ENCODE measurements at regions not wholly inside any gene's neighbourhood (a gene's known extent, or its start where the extent isn't known, plus 50 kb on each side); places are given as distances from the start of the nearest gene placed in this dataset.

- Histone ChIP-seq H3K79me1 (ENCODE audit: low read depth, low read length) (no peaks in the 10 kb centered on the region), H2BK120ac (replicated peaks; ENCODE audit: low read depth, low read length) (no peak overlapping the region), H2BK20ac (ENCODE audit: low read length) (no peak overlapping the region), H3K23me2 (ENCODE audit: low read depth, low read length) (no peaks in the 10 kb centered on the region), H3K14ac (ENCODE audit: insufficient read length) (no peak overlapping the region), H4K8ac (ENCODE audit: extremely low read depth, insufficient read depth, low read length) (no peak overlapping the region), H3K4me2 (ENCODE audit: insufficient read depth in 1 of 2, low read depth in 2 of 2, low read length in 2 of 2) (no peak overlapping the region), H3K4me1 (replicated peaks in 1 of 4; ENCODE audit: control insufficient read depth in 3 of 4, insufficient read depth in 4 of 4, low read length in 3 of 4) (no peaks in the 10 kb centered on the region), H3K18ac (ENCODE audit: extremely low read depth, low read length) (no peak overlapping the region), H2BK5ac (ENCODE audit: low read depth, low read length) (no peak overlapping the region), H4K20me1 (replicated peaks in 1 of 2; ENCODE audit: control insufficient read depth in 1 of 2, insufficient read depth in 2 of 2, low read length in 2 of 2) (no peaks in the 10 kb centered on the region), H3K27ac (ENCODE audit: low read depth, low read length) (no peak overlapping the region), H2AK5ac (ENCODE audit: low read depth, low read length) (no peak overlapping the region), H3K27me3 (replicated peaks in 1 of 4; ENCODE audit: control insufficient read depth in 3 of 4, extremely low read depth in 1 of 4, insufficient read depth in 3 of 4, low read length in 3 of 4) (peaks cover 0 to 1% (median 0%) of the 10 kb centered on the region in 4 experiments; a peak in 1 of 7 replicates), H3K79me2 (ENCODE audit: control insufficient read depth in 1 of 2, insufficient read depth in 2 of 2, low read length in 2 of 2) (no peaks in the 10 kb centered on the region), H3K4ac (replicated peaks; ENCODE audit: insufficient read length, low read depth, low read length) (no peak overlapping the region), H2AFZ (ENCODE audit: low read length) (0 out of 2 replicates have a peak overlapping the region, but pooled peaks have one; percentile 15), H3K23ac (ENCODE audit: insufficient read length) (no peak overlapping the region), H3K36me3 (ENCODE audit: control insufficient read depth in 2 of 4, insufficient read depth in 4 of 4, low read length in 3 of 4) (no peaks in the 10 kb centered on the region), H3K4me3 (ENCODE audit: extremely low read depth in 1 of 4, insufficient read depth in 2 of 4, low read depth in 3 of 4, low read length in 4 of 4) (no peak overlapping the region), H4K5ac (ENCODE audit: insufficient read length, low read depth, low read length) (no peak overlapping the region), H4K91ac (replicated peaks; ENCODE audit: insufficient read length, low read length) (no peak overlapping the region), H3K56ac (replicated peaks; ENCODE audit: insufficient read length, low read depth, low read length) (no peak overlapping the region), H3K9ac (replicated peaks in 1 of 4; ENCODE audit: extremely low read depth in 1 of 4, low read depth in 3 of 4, low read length in 3 of 4) (no peak overlapping the region), H2BK15ac (ENCODE audit: low read length) (no peak overlapping the region), H2BK12ac (ENCODE audit: low read depth, low read length) (no peak overlapping the region), H3K9me3 (ENCODE audit: insufficient read depth in 2 of 2, low read depth in 1 of 2, low read length in 1 of 2) (no peaks in the 10 kb centered on the region)
- TF ChIP-seq ASH2L (IDR thresholded peaks at IDR 0.05; ENCODE audit: low read length) (no peak), KDM4A (IDR thresholded peaks at IDR 0.05; ENCODE audit: low read depth, low read length, severe bottlenecking) (no peak), TAF1 (IDR thresholded peaks at IDR 0.05; ENCODE audit: low read depth, low read length) (no peak), JUN (IDR thresholded peaks at IDR 0.05; ENCODE audit: low read depth, low read length) (no peak), ATF3 (IDR thresholded peaks at IDR 0.05; ENCODE audit: insufficient read depth, low read depth, low read length) (no peak), FOSL1 (IDR thresholded peaks at IDR 0.05; ENCODE audit: insufficient read depth, low read depth, low read length) (no peak), CHD2 (IDR thresholded peaks at IDR 0.05; ENCODE audit: low read length) (no peak)
- POLR2A ChIA-PET (ENCODE audit: partially characterized antibody), result no interaction called here
- FAIRE-seq (no peak), DNase-seq (ENCODE audit: low read depth in 1 of 2, low spot score in 2 of 2) (no peak)
- WGBS, 2 experiments (ENCODE audit: extremely low coverage in 1 of 2, insufficient coverage in 1 of 2, insufficient read length in 1 of 2, insufficient replicate concordance in 2 of 2, low coverage in 1 of 2, low lambda C conversion rate in 2 of 2, missing lambda C conversion rate in 1 of 2), result 85% methylated on average over 8 of the region's 8 CpGs; no CpG with 5 or more reads in 1 of the 2 experiments
- CTCF ChIA-PET (ENCODE audit: partially characterized antibody), result interaction anchor here (0.7 to 2.5 kb wide), 4 partner anchors 24 to 1015 kb away, joined by 3 to 8 read pairs (median 4); no protein-coding TSS in a partner anchor
These were observed 194.5 kb upstream of the CDH13 start for GRCh38 chr16:82432261-82432660.

Measured in H1 (cell line).